ENCODE measurements at regions not wholly inside any gene's neighbourhood (a gene's known extent, or its start where the extent isn't known, plus 50 kb on each side); places are given as distances from the start of the nearest gene placed in this dataset.

GRCh38 chr9:108099854-108100253 lies 610.3 kb upstream of the KLF4 start:
- BruUV-seq (replicated peaks): no TSS peak
- TF ChIP-seq CTCF (IDR thresholded peaks at IDR 0.05; ENCODE audit: unreplicated experiment): no peak
- no peak overlapping the region for H3K4me3 Mint-ChIP-seq (ENCODE audit: low read depth, unreplicated experiment)
- no peaks in the 10 kb centered on the region for H3K9me3 Mint-ChIP-seq (ENCODE audit: low read depth, unreplicated experiment)
- peaks cover 21% of the 10 kb centered on the region for H3K4me1 Mint-ChIP-seq (ENCODE audit: low read depth, unreplicated experiment)
- H3K27ac Mint-ChIP-seq (ENCODE audit: unreplicated experiment): no peak overlapping the region
- no peak for DNase-seq
- CTCF ChIA-PET: no interaction called here
- intact Hi-C loops (cut with micrococcal nuclease; ENCODE audit: unreplicated experiment): no loop called here
- no peaks in the 10 kb centered on the region for H3K27me3 Mint-ChIP-seq (ENCODE audit: unreplicated experiment)
- H3K36me3 Mint-ChIP-seq (ENCODE audit: insufficient read depth, unreplicated experiment): no peaks in the 10 kb centered on the region

- Mint-ChIP-seq H3K4me3 (ENCODE audit: low read depth, unreplicated experiment) (no peak overlapping the region), H3K27me3 (ENCODE audit: unreplicated experiment) (no peaks in the 10 kb centered on the region), H3K4me1 (ENCODE audit: low read depth, unreplicated experiment) (peaks cover 29% of the 10 kb centered on the region), H3K27ac (ENCODE audit: unreplicated experiment) (no peak overlapping the region), H3K9me3 (ENCODE audit: low read depth, unreplicated experiment) (no peaks in the 10 kb centered on the region), H3K36me3 (ENCODE audit: insufficient read depth, unreplicated experiment) (no peaks in the 10 kb centered on the region)
- no peak for DNase-seq
- intact Hi-C loops (cut with micrococcal nuclease; ENCODE audit: unreplicated experiment): no loop called here
- BruUV-seq (replicated peaks): no TSS peak
- no peak for TF ChIP-seq CTCF (IDR thresholded peaks at IDR 0.05; ENCODE audit: unreplicated experiment)
- CTCF ChIA-PET: no interaction called here
Observed at GRCh38 chr9:108095496-108095895, 605.9 kb upstream of the KLF4 start.

- no TSS peak for BruUV-seq (replicated peaks)
- TF ChIP-seq CTCF (IDR thresholded peaks at IDR 0.05; ENCODE audit: unreplicated experiment): no peak
- Mint-ChIP-seq H3K27me3 (ENCODE audit: unreplicated experiment) (no peaks in the 10 kb centered on the region), H3K27ac (ENCODE audit: unreplicated experiment) (peak overlapping the region; percentile 11), H3K36me3 (ENCODE audit: insufficient read depth, unreplicated experiment) (no peaks in the 10 kb centered on the region), H3K9me3 (ENCODE audit: low read depth, unreplicated experiment) (no peaks in the 10 kb centered on the region), H3K4me3 (ENCODE audit: low read depth, unreplicated experiment) (no peak overlapping the region), H3K4me1 (ENCODE audit: low read depth, unreplicated experiment) (peaks cover 21% of the 10 kb centered on the region)
- intact Hi-C loops (cut with micrococcal nuclease; ENCODE audit: unreplicated experiment): no loop called here
- CTCF ChIA-PET: no interaction called here
- DNase-seq: no peak
Observed at GRCh38 chr9:108094676-108094993, 605.1 kb upstream of the KLF4 start.

GRCh38 chr9:108093773-108094675 lies 604.5 kb upstream of the KLF4 start:
- Mint-ChIP-seq H3K27ac (ENCODE audit: unreplicated experiment) (peak overlapping the region; percentile 11), H3K36me3 (ENCODE audit: insufficient read depth, unreplicated experiment) (no peaks in the 10 kb centered on the region)
- BruUV-seq (replicated peaks): no TSS peak

More at GRCh38 chr9:108093773-108094675, 604.5 kb upstream of the KLF4 start:
- CTCF ChIA-PET: no interaction called here
- H3K9me3 Mint-ChIP-seq (ENCODE audit: low read depth, unreplicated experiment): no peaks in the 10 kb centered on the region
- TF ChIP-seq CTCF (IDR thresholded peaks at IDR 0.05; ENCODE audit: unreplicated experiment): no peak
- intact Hi-C loops (cut with micrococcal nuclease; ENCODE audit: unreplicated experiment): no loop called here
- no peak overlapping the region for H3K4me3 Mint-ChIP-seq (ENCODE audit: low read depth, unreplicated experiment)
- H3K4me1 Mint-ChIP-seq (ENCODE audit: low read depth, unreplicated experiment): peaks cover 16% of the 10 kb centered on the region
- H3K27me3 Mint-ChIP-seq (ENCODE audit: unreplicated experiment): no peaks in the 10 kb centered on the region
- peak; percentile 76 for DNase-seq
